ENCODE measurements at regions not wholly inside any gene's neighbourhood (a gene's known extent, or its start where the extent isn't known, plus 50 kb on each side); places are given as distances from the start of the nearest gene placed in this dataset.

GRCh38 chr12:58513852-58514251 is 406.5 kb downstream of the LRIG3 start:
- Histone ChIP-seq H3K27ac (no peak overlapping the region), H3K4me1 (ENCODE audit: low read depth) (no peaks in the 10 kb centered on the region), H3K27me3 (no peaks in the 10 kb centered on the region), H3K36me3 (no peaks in the 10 kb centered on the region), H3K9me3 (ENCODE audit: low read depth) (no peaks in the 10 kb centered on the region), H3K4me3 (no peak overlapping the region)
- TF ChIP-seq CTCF (IDR thresholded peaks at IDR 0.05; ENCODE audit: low read depth, low read length): no peak
- peak in 1 of 2 donors; percentile 8 for DNase-seq (ENCODE audit: low read depth in 1 of 2, low spot score in 1 of 2)

GRCh38 chr12:58519839-58520238 is 400.5 kb downstream of the LRIG3 start:
- no peaks in the 10 kb centered on the region for H3K9me3 ChIP-seq (ENCODE audit: low read depth)
- no peaks in the 10 kb centered on the region for H3K27me3 ChIP-seq
- no peaks in the 10 kb centered on the region for H3K4me1 ChIP-seq (ENCODE audit: low read depth)
- no peak for DNase-seq (ENCODE audit: low read depth in 1 of 2, low spot score in 1 of 2)
- TF ChIP-seq CTCF (IDR thresholded peaks at IDR 0.05; ENCODE audit: low read depth, low read length): no peak
- H3K4me3 ChIP-seq: no peak overlapping the region
- H3K27ac ChIP-seq: no peak overlapping the region
- H3K36me3 ChIP-seq: no peaks in the 10 kb centered on the region

- H3K36me3 ChIP-seq: no peaks in the 10 kb centered on the region
- H3K27me3 ChIP-seq: no peaks in the 10 kb centered on the region
- no peak for DNase-seq (ENCODE audit: low read depth in 1 of 2, low spot score in 1 of 2)
- no peaks in the 10 kb centered on the region for H3K4me1 ChIP-seq (ENCODE audit: low read depth)
- no peak for TF ChIP-seq CTCF (IDR thresholded peaks at IDR 0.05; ENCODE audit: low read depth, low read length)
- H3K9me3 ChIP-seq (ENCODE audit: low read depth): no peaks in the 10 kb centered on the region
- H3K4me3 ChIP-seq: no peak overlapping the region
- H3K27ac ChIP-seq: no peak overlapping the region
These were observed 399.2 kb downstream of the LRIG3 start for GRCh38 chr12:58521152-58521551.

- no peak overlapping the region for H3K4me3 ChIP-seq
- H3K36me3 ChIP-seq: no peaks in the 10 kb centered on the region
- DNase-seq (ENCODE audit: low read depth in 1 of 2, low spot score in 1 of 2): no peak
- H3K27ac ChIP-seq: no peak overlapping the region
- no peaks in the 10 kb centered on the region for H3K4me1 ChIP-seq (ENCODE audit: low read depth)
- H3K27me3 ChIP-seq: no peaks in the 10 kb centered on the region
- no peaks in the 10 kb centered on the region for H3K9me3 ChIP-seq (ENCODE audit: low read depth)
- TF ChIP-seq CTCF (IDR thresholded peaks at IDR 0.05; ENCODE audit: low read depth, low read length): no peak
These were observed 398.5 kb downstream of the LRIG3 start for GRCh38 chr12:58521796-58522195.

GRCh38 chr12:58523360-58523759 is 396.9 kb downstream of the LRIG3 start:
- DNase-seq (ENCODE audit: low read depth in 1 of 2, low spot score in 1 of 2): no peak
- H3K36me3 ChIP-seq: no peaks in the 10 kb centered on the region
- no peaks in the 10 kb centered on the region for H3K9me3 ChIP-seq (ENCODE audit: low read depth)
- TF ChIP-seq CTCF (IDR thresholded peaks at IDR 0.05; ENCODE audit: low read depth, low read length): no peak
- H3K27me3 ChIP-seq: no peaks in the 10 kb centered on the region
- H3K27ac ChIP-seq: no peak overlapping the region
- no peak overlapping the region for H3K4me3 ChIP-seq
- no peaks in the 10 kb centered on the region for H3K4me1 ChIP-seq (ENCODE audit: low read depth)

- Histone ChIP-seq H3K27ac (no peak overlapping the region), H3K4me1 (ENCODE audit: low read depth) (no peaks in the 10 kb centered on the region), H3K36me3 (no peaks in the 10 kb centered on the region), H3K9me3 (ENCODE audit: low read depth) (no peaks in the 10 kb centered on the region), H3K4me3 (no peak overlapping the region), H3K27me3 (no peaks in the 10 kb centered on the region)
- DNase-seq (ENCODE audit: low read depth in 1 of 2, low spot score in 1 of 2): no peak
- no peak for TF ChIP-seq CTCF (IDR thresholded peaks at IDR 0.05; ENCODE audit: low read depth, low read length)
These were observed 392.0 kb downstream of the LRIG3 start for GRCh38 chr12:58528271-58528670.

All from cardiac muscle cell (in vitro differentiated cells and primary cell).